ENCODE measurements at regions not wholly inside any gene's neighbourhood (a gene's known extent, or its start where the extent isn't known, plus 50 kb on each side); places are given as distances from the start of the nearest gene placed in this dataset.

GRCh38 chr5:29614206-29614605 is 1579.3 kb upstream of the CDH6 start:
- TF ChIP-seq CTCF (IDR thresholded peaks at IDR 0.05; ENCODE audit: extremely low read depth in 1 of 2, insufficient read depth in 1 of 2, low read depth in 1 of 2, low read length in 2 of 2) (no peak), MAX (IDR thresholded peaks at IDR 0.05; ENCODE audit: insufficient read depth, insufficient read length) (no peak), POLR2A (IDR thresholded peaks at IDR 0.05; ENCODE audit: low read depth, low read length) (no peak), EZH2 (IDR thresholded peaks at IDR 0.05; ENCODE audit: borderline replicate concordance, low read depth, low read length, severe bottlenecking) (no peak), POLR2AphosphoS5 (IDR thresholded peaks at IDR 0.05; ENCODE audit: insufficient read depth, low read depth, low read length) (no peak), GATA2 (IDR thresholded peaks at IDR 0.05; ENCODE audit: insufficient read depth, insufficient read length, low read depth, low read length) (no peak), JUN (IDR thresholded peaks at IDR 0.05; ENCODE audit: borderline replicate concordance, insufficient read depth, insufficient read length, low read depth) (no peak)

Measured in endothelial cell of umbilical vein (primary cell).